MM.1S (cell line): ENCODE measurements at regions not wholly inside any gene's neighbourhood (a gene's known extent, or its start where the extent isn't known, plus 50 kb on each side); places are given as distances from the start of the nearest gene placed in this dataset.

ENCODE experiments used
- EZH2 ChIP-seq: fragments of 300-600 bp; sonication (generic); optimal IDR thresholded peaks from 2 replicates; pipeline ENCODE3; 2017; ENCODE audit warnings: low read depth, mild to moderate bottlenecking, antibody characterized with exemption, low read length, mixed read lengths
- EZH2phosphoT487 ChIP-seq: fragments of 300-600 bp; sonication (generic); IDR thresholded peaks from 2 replicates; pipeline ENCODE4 v1.6.1; 2018; ENCODE audit warnings: antibody characterized with exemption, low read length
- TF ChIP-seq, protein P1 (sequence below): fragments of 300-600 bp; sonication (generic); IDR thresholded peaks from 2 replicates; pipeline ENCODE4 v1.5.1; 2016; ENCODE audit warnings: antibody characterized with exemption, low read length, mixed read lengths

- TF ChIP-seq, protein P1, sequence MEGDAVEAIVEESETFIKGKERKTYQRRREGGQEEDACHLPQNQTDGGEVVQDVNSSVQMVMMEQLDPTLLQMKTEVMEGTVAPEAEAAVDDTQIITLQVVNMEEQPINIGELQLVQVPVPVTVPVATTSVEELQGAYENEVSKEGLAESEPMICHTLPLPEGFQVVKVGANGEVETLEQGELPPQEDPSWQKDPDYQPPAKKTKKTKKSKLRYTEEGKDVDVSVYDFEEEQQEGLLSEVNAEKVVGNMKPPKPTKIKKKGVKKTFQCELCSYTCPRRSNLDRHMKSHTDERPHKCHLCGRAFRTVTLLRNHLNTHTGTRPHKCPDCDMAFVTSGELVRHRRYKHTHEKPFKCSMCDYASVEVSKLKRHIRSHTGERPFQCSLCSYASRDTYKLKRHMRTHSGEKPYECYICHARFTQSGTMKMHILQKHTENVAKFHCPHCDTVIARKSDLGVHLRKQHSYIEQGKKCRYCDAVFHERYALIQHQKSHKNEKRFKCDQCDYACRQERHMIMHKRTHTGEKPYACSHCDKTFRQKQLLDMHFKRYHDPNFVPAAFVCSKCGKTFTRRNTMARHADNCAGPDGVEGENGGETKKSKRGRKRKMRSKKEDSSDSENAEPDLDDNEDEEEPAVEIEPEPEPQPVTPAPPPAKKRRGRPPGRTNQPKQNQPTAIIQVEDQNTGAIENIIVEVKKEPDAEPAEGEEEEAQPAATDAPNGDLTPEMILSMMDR, result no peak
- no peak for TF ChIP-seq EZH2phosphoT487
- no peak for TF ChIP-seq EZH2
Observed at GRCh38 chr3:162302983-162303624, 806.5 kb downstream of the OTOL1 start.
